T-helper 2 cell treated with Interferon-gamma antibody and Interleukin-4, amounts not matched to agents 5 μg/mL and 100 μg/mL, for 36 hours (primary cell): ENCODE measurements at regions not wholly inside any gene's neighbourhood (a gene's known extent, or its start where the extent isn't known, plus 50 kb on each side); places are given as distances from the start of the nearest gene placed in this dataset.

Source experiments
- DNase-seq: peaks from one replicate; pipeline ENCODE4 v3.0.0; 2021; ENCODE audit warnings: low spot score
- H3K27ac Mint-ChIP-seq: one replicate; pipeline ENCODE4 v1.8.0; 2021; ENCODE audit warnings: mild to moderate bottlenecking, mixed read lengths
- H3K27me3 Mint-ChIP-seq: one replicate; pipeline ENCODE4 v1.8.0; 2021; ENCODE audit warnings: low read depth, mixed read lengths
- H3K36me3 Mint-ChIP-seq: one replicate; pipeline ENCODE4 v1.8.0; 2021; ENCODE audit warnings: low read depth, mixed read lengths
- H3K4me1 Mint-ChIP-seq: one replicate; pipeline ENCODE4 v1.8.0; 2021; ENCODE audit warnings: low read depth, mixed read lengths
- H3K4me3 Mint-ChIP-seq: one replicate; pipeline ENCODE4 v1.8.0; 2022; ENCODE audit warnings: mild to moderate bottlenecking, moderate library complexity, mixed read lengths
- H3K9me3 Mint-ChIP-seq: one replicate; pipeline ENCODE4 v1.8.0; 2021; ENCODE audit warnings: mixed read lengths

- Mint-ChIP-seq H3K4me1 (no peaks in the 10 kb centered on the region), H3K27ac (no peak overlapping the region), H3K36me3 (no peaks in the 10 kb centered on the region), H3K27me3 (peaks cover 3% of the 10 kb centered on the region), H3K4me3 (no peak overlapping the region), H3K9me3 (no peaks in the 10 kb centered on the region)
- DNase-seq, result no peak
These were observed 179.7 kb downstream of the ACKR3 start for GRCh38 chr2:236749346-236749745.

GRCh38 chr2:236752096-236752495 lies 182.5 kb downstream of the ACKR3 start:
- Mint-ChIP-seq H3K4me3 (no peak overlapping the region), H3K36me3 (no peaks in the 10 kb centered on the region), H3K9me3 (no peaks in the 10 kb centered on the region), H3K27me3 (no peaks in the 10 kb centered on the region), H3K4me1 (no peaks in the 10 kb centered on the region), H3K27ac (no peak overlapping the region)
- DNase-seq, result no peak

GRCh38 chr2:236753606-236754270 lies 184.1 kb downstream of the ACKR3 start:
- H3K36me3 Mint-ChIP-seq, result no peaks in the 10 kb centered on the region
- no peak for DNase-seq
- no peak overlapping the region for H3K4me3 Mint-ChIP-seq
- H3K4me1 Mint-ChIP-seq, result no peaks in the 10 kb centered on the region
- H3K9me3 Mint-ChIP-seq, result no peaks in the 10 kb centered on the region
- no peaks in the 10 kb centered on the region for H3K27me3 Mint-ChIP-seq
- H3K27ac Mint-ChIP-seq, result no peak overlapping the region

GRCh38 chr2:236754271-236754944 lies 184.8 kb downstream of the ACKR3 start:
- Mint-ChIP-seq H3K4me3 (no peak overlapping the region), H3K36me3 (no peaks in the 10 kb centered on the region), H3K4me1 (no peaks in the 10 kb centered on the region), H3K27ac (no peak overlapping the region), H3K27me3 (peaks cover under 1% of the 10 kb centered on the region), H3K9me3 (no peaks in the 10 kb centered on the region)
- DNase-seq, result no peak

GRCh38 chr2:236755278-236755840 lies 185.7 kb downstream of the ACKR3 start:
- peaks cover 4% of the 10 kb centered on the region for H3K27me3 Mint-ChIP-seq
- no peak for DNase-seq
- H3K27ac Mint-ChIP-seq, result no peak overlapping the region
- no peaks in the 10 kb centered on the region for H3K9me3 Mint-ChIP-seq
- H3K4me1 Mint-ChIP-seq, result no peaks in the 10 kb centered on the region
- H3K36me3 Mint-ChIP-seq, result no peaks in the 10 kb centered on the region
- no peak overlapping the region for H3K4me3 Mint-ChIP-seq

DNA sequence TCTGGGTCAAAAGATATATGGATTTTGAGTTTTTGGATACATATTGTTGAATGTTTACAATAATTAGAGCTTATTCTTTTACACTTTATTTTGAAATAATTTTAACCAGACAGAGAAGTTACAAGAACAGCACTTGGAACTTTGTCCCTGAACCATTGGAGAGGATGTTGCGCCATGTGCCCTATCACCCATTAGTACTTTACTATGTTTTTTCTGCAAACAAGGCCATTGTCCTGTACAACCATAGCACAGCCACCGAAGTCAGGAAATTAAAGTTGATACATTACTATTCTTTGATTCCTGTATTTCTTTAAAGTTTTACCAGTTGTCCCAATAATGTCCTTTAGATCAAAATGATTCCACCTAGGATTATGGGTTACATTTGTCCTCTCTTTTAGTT lies 188.8 kb downstream of the ACKR3 start:
- Mint-ChIP-seq H3K27ac (no peak overlapping the region), H3K27me3 (peaks cover 4% of the 10 kb centered on the region), H3K9me3 (no peaks in the 10 kb centered on the region), H3K4me1 (no peaks in the 10 kb centered on the region), H3K36me3 (no peaks in the 10 kb centered on the region), H3K4me3 (no peak overlapping the region)
- no peak for DNase-seq

DNA sequence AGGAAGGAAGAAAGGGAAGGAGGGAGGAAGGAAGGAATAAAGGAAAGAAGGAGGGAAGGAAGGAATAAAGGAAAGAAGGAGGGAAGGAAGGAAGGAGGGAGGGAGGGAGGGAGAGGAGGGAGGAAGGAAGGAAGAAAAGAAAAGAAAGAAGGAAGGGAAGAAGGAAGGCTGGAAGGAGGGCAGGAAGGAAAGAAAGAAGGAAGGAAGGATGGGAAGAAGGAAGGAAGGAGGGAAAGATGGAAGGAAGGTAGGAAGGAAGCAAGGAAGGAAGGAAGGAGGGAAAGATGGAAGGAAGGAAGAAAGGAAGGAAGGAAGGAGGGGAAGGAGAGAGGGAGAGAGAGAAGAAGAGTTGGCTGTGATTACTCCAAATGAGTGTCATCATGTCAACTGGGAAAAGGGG lies 190.6 kb downstream of the ACKR3 start:
- H3K27ac Mint-ChIP-seq, result no peak overlapping the region
- H3K4me3 Mint-ChIP-seq, result no peak overlapping the region
- H3K36me3 Mint-ChIP-seq, result no peaks in the 10 kb centered on the region
- no peaks in the 10 kb centered on the region for H3K9me3 Mint-ChIP-seq
- H3K27me3 Mint-ChIP-seq, result peaks cover 4% of the 10 kb centered on the region
- H3K4me1 Mint-ChIP-seq, result no peaks in the 10 kb centered on the region
- DNase-seq, result no peak

- Mint-ChIP-seq H3K4me3 (no peak overlapping the region), H3K9me3 (no peaks in the 10 kb centered on the region), H3K27ac (no peak overlapping the region), H3K36me3 (no peaks in the 10 kb centered on the region), H3K27me3 (peaks cover 4% of the 10 kb centered on the region), H3K4me1 (no peaks in the 10 kb centered on the region)
- no peak for DNase-seq
These were observed 191.7 kb downstream of the ACKR3 start for GRCh38 chr2:236761358-236761757.

DNA sequence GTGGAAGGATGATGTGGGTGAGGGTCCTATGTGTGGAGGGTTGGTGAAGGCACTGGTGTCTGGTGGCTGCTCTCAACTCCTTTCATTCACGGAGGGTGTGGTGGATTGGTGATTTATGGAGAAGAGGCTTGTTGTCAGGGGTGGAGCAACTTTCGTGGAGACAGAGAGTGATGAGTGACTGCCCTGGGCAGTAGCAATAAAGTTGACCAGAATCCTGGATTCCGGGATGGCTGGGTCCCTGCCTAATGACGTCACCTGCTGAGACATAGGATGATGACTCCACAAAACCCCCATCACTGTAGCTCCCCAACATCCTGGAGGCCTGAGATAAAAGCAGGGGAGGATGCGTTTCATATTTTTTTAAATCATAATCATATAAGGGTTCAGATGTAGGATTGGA lies 193.0 kb downstream of the ACKR3 start:
- H3K9me3 Mint-ChIP-seq, result no peaks in the 10 kb centered on the region
- no peaks in the 10 kb centered on the region for H3K4me1 Mint-ChIP-seq
- no peak overlapping the region for H3K4me3 Mint-ChIP-seq
- H3K27me3 Mint-ChIP-seq, result peaks cover 4% of the 10 kb centered on the region
- no peak overlapping the region for H3K27ac Mint-ChIP-seq
- DNase-seq, result no peak
- H3K36me3 Mint-ChIP-seq, result no peaks in the 10 kb centered on the region

- no peaks in the 10 kb centered on the region for H3K9me3 Mint-ChIP-seq
- no peaks in the 10 kb centered on the region for H3K4me1 Mint-ChIP-seq
- H3K27ac Mint-ChIP-seq, result no peak overlapping the region
- H3K27me3 Mint-ChIP-seq, result peaks cover 4% of the 10 kb centered on the region
- H3K36me3 Mint-ChIP-seq, result no peaks in the 10 kb centered on the region
- no peak overlapping the region for H3K4me3 Mint-ChIP-seq
- no peak for DNase-seq
These were observed 194.2 kb downstream of the ACKR3 start for GRCh38 chr2:236763857-236764256.

DNA sequence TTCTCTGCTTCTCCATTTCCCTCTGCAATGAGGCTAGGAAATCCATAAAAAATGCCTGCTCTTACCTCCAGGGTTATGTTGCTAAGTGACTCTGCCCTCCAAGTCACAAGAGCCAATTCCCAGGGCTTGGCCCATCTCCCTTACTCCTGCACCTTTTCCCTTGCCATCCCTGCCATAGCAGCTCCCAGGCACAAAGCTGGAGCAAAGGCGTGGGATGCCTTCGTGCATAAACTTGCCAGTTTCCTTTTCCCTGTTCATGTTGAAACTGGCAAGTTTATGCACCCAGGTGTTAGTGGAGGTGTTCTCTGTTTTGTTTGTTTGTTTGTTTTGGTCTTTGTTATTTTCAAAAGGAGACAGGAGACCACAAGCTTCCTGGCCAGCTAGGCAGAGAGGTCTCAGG lies 195.1 kb downstream of the ACKR3 start:
- H3K4me1 Mint-ChIP-seq, result no peaks in the 10 kb centered on the region
- H3K9me3 Mint-ChIP-seq, result no peaks in the 10 kb centered on the region
- peaks cover under 1% of the 10 kb centered on the region for H3K27me3 Mint-ChIP-seq

GRCh38 chr2:236765478-236765877 lies 195.9 kb downstream of the ACKR3 start:
- H3K27me3 Mint-ChIP-seq, result no peaks in the 10 kb centered on the region
- no peaks in the 10 kb centered on the region for H3K4me1 Mint-ChIP-seq
- H3K4me3 Mint-ChIP-seq, result no peak overlapping the region
- DNase-seq, result no peak
- H3K27ac Mint-ChIP-seq, result no peak overlapping the region
- no peaks in the 10 kb centered on the region for H3K36me3 Mint-ChIP-seq
- no peaks in the 10 kb centered on the region for H3K9me3 Mint-ChIP-seq

More for the DNA sequence above, 195.1 kb downstream of the ACKR3 start:
- DNase-seq, result no peak
- H3K36me3 Mint-ChIP-seq, result no peaks in the 10 kb centered on the region
- H3K27ac Mint-ChIP-seq, result no peak overlapping the region
- H3K4me3 Mint-ChIP-seq, result no peak overlapping the region

- no peaks in the 10 kb centered on the region for H3K9me3 Mint-ChIP-seq
- no peaks in the 10 kb centered on the region for H3K36me3 Mint-ChIP-seq
- no peak overlapping the region for H3K4me3 Mint-ChIP-seq
- no peaks in the 10 kb centered on the region for H3K27me3 Mint-ChIP-seq
- no peak overlapping the region for H3K27ac Mint-ChIP-seq
- H3K4me1 Mint-ChIP-seq, result no peaks in the 10 kb centered on the region
- DNase-seq, result no peak
These were observed 197.2 kb downstream of the ACKR3 start for GRCh38 chr2:236766850-236767249.

DNA sequence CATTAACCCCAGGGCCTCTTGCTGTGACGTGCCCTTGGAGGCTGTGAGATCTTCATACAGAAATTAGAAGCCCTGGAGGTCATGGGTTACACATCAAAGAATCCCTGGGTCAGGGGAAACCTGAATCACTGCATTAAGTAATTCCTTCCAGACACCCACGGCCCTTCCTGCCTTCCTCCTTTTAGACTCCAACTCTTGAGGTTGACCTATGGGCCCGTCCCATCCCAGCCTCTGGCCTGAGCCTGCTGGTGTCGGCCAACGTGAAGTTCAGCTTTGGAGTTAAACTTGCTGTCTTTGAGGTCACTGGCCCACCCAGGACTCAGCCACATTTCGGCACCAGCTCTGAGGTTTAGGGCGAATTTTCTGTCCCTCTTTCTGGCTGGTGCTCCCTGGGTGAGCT lies 198.3 kb downstream of the ACKR3 start:
- no peak overlapping the region for H3K4me3 Mint-ChIP-seq
- no peaks in the 10 kb centered on the region for H3K36me3 Mint-ChIP-seq

More for the DNA sequence above, 198.3 kb downstream of the ACKR3 start:
- no peaks in the 10 kb centered on the region for H3K9me3 Mint-ChIP-seq
- H3K27me3 Mint-ChIP-seq, result no peaks in the 10 kb centered on the region
- no peaks in the 10 kb centered on the region for H3K4me1 Mint-ChIP-seq
- DNase-seq, result no peak
- H3K27ac Mint-ChIP-seq, result no peak overlapping the region
